Small intestine (tissue), 7 donors: ENCODE measurements at regions not wholly inside any gene's neighbourhood (a gene's known extent, or its start where the extent isn't known, plus 50 kb on each side); places are given as distances from the start of the nearest gene placed in this dataset.

Source experiments
- DNase-seq, 2 donors: peaks; one replicate each; pipeline versions ENCODE4 v3.0.0 to v3.0.0-alpha.2; 2013
- FAIRE-seq: peaks from 2 replicates; lab custom pipeline; 2012; peaks lifted over from hg19 to GRCh38; lab: Jason Lieb, UNC
- H3K27ac ChIP-seq, 3 donors: one replicate each; pipeline ENCODE4 v1.5.1; 2013; ENCODE audit warnings: low read length in 2 of 3, mild to moderate bottlenecking in 2 of 3, control low read depth in 1 of 3, inconsistent platforms in 1 of 3, low read depth in 1 of 3, moderate library complexity in 1 of 3
- H3K27me3 ChIP-seq, 3 donors: one replicate each; pipeline ENCODE4 v1.6.1; 2013; ENCODE audit warnings: low read length in 3 of 3, inconsistent platforms in 1 of 3; ENCODE audit not compliant: control insufficient read depth in 3 of 3, insufficient read depth in 3 of 3
- H3K36me3 ChIP-seq, 3 donors: one replicate each; pipeline ENCODE4 v1.6.1; 2013; ENCODE audit warnings: low read length in 3 of 3, inconsistent platforms in 1 of 3, low read depth in 1 of 3, mild to moderate bottlenecking in 1 of 3, moderate library complexity in 1 of 3; ENCODE audit not compliant: control insufficient read depth in 3 of 3, insufficient read depth in 2 of 3
- H3K4me1 ChIP-seq, 3 donors: one replicate each; pipeline ENCODE4 v1.6.1; 2013; ENCODE audit warnings: low read length in 2 of 3, inconsistent platforms in 1 of 3, low read depth in 1 of 3, mild to moderate bottlenecking in 1 of 3, moderate library complexity in 1 of 3; ENCODE audit not compliant: control insufficient read depth in 3 of 3, insufficient read depth in 2 of 3
- H3K4me3 ChIP-seq, 3 donors: one replicate each; pipeline ENCODE4 v1.5.1; 2013; ENCODE audit warnings: low read length in 3 of 3, control low read depth in 1 of 3, inconsistent platforms in 1 of 3, low read depth in 1 of 3, mild to moderate bottlenecking in 1 of 3, moderate library complexity in 1 of 3
- H3K9me3 ChIP-seq, 2 donors: one replicate each; pipeline ENCODE4 v1.6.1; 2013; ENCODE audit warnings: low read depth in 1 of 2, low read length in 1 of 2; ENCODE audit not compliant: control insufficient read depth in 2 of 2, insufficient read depth in 1 of 2
- WGBS, 3 donors: extraction: QIAGEN DNeasy Blood & Tissue Kit; methylation state at CpG; one replicate each; pipeline ENCODE4 v1.1.7; 2013; 5-methylcytosine and 5-hydroxymethylcytosine counted together
- donor health status: healthy with polysubstance abuse.
- donor health status: control.
- donor health status: control.
- donor health status: Bipolar disorder and iron deficiency.
- donor health status: healthy.

DNA sequence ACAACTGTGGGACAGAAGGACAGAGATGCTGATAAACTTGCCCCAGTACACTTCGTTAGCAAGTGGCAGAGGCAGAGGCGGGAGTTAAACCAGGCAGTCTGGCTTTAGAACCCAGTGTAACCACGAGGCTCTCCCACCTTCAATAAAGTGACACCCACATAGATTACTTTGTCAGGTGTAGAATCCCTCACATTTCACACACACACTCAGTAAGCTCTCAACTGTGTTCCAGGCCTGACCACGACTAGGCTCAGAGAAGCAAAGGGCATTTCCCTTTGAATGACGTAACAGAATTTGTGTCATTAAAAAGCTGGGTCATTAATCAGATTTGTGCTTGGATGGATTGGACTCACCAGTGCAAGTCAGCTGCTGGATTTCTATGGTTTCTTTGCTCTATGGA is 118.3 kb upstream of the RCN1 start:
- H3K27ac ChIP-seq, result no peak overlapping the region
- H3K4me3 ChIP-seq, result no peak overlapping the region
- 63 to 76% (median 75%) methylated on average over 5 of the region's 5 CpGs for WGBS, 3 donors
- FAIRE-seq (no peak), DNase-seq (no peak)
- peaks cover 0 to 4% (median 0%) of the 10 kb centered on the region in 3 donors for H3K27me3 ChIP-seq
- no peaks in the 10 kb centered on the region for H3K9me3 ChIP-seq
- H3K4me1 ChIP-seq, result no peaks in the 10 kb centered on the region
- H3K36me3 ChIP-seq, result no peaks in the 10 kb centered on the region

GRCh38 chr11:31969359-31969702 is 121.5 kb upstream of the RCN1 start:
- H3K9me3 ChIP-seq, result no peaks in the 10 kb centered on the region
- DNase-seq, result no peak
- H3K27me3 ChIP-seq, result peaks cover 0 to 7% (median 0%) of the 10 kb centered on the region in 3 donors
- WGBS, 3 donors, result 82 to 93% (median 90%) methylated on average over 6 of the region's 6 CpGs
- H3K4me3 ChIP-seq, result no peak overlapping the region
- H3K27ac ChIP-seq, result no peak overlapping the region
- no peaks in the 10 kb centered on the region for H3K36me3 ChIP-seq
- no peaks in the 10 kb centered on the region for H3K4me1 ChIP-seq
- no peak for FAIRE-seq

DNA sequence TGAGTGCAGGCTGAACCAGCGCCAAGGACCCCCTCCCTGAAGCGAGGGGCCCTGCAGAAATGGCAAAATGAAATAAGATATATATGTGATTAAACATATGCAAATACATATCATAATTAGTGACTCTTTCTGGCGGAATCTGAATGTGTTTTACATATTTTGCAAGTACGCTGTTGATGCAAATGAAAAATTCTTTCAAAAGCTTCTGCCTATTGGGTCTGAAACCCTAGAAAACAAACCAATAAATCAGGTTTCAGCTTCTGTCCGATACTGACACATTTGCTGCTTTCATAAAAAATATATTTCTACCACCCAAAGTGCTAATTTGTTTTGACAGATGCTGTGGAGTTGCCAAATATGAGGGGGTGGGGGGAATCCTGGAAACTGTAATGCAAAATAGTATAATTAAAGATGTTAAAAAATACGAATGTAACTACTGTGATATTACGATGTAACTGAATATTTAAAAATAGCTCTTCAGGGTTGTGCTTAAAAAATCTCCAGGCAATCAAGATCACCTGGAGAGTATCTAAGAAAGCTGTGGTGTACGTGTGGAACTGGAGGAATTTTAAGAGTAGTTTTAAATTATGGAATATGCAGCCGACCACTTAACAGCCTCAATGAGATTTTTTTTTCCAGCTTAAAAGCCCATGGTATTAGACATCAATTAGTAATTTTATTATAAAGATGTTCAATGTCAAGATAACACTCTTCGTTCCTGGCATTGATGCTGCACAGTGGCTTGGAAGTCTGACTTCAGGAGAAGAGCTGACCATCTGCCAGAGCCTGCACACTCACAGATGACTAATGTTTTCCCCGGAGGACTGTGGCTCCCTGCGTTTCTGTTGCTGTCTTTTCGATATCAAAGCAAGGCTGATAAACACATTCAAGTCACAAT is 122.2 kb upstream of the RCN1 start:
- Histone ChIP-seq H3K27ac (no peak overlapping the region), H3K27me3 (peaks cover 0 to 7% (median 0%) of the 10 kb centered on the region in 3 donors), H3K4me1 (no peaks in the 10 kb centered on the region), H3K4me3 (no peak overlapping the region), H3K36me3 (no peaks in the 10 kb centered on the region), H3K9me3 (no peaks in the 10 kb centered on the region)
- DNase-seq (no peak), FAIRE-seq (no peak)
- WGBS, 3 donors, result 71 to 81% (median 77%) methylated on average over 13 of the region's 13 CpGs

DNA sequence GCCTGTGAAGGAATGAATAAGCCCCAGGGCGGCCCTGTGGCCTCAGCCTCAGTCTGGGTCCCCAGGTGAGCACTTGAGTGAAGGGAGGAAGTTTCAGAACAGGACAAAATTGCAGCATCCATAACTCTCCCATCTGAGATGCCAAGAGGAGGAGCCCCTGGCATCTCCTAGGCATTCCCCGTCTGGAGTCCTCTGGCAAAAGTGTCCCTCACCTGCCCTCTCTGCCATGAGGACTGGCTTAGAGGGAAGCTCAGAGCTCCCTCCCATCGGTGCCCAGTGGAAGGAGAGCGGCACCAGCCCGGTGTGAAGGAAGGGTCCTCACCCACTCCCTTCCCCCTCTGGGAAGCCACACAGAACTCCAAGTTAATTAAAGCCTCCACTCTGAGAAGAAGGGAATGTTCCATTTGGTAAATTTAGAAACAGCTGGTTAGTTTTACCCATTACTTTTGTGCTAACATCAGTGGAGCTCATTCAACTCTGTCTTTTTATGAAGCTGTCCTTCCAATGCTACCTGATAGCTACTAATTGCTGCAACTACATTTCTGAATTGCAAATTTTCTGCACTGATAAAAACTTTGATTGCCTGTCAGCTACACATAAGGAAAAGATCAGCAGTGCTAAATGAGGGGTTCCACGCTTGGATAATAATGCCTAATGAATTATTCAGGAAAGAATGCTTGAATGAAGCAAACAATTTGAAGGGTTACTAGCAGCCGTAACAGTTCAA is 123.3 kb upstream of the RCN1 start:
- H3K9me3 ChIP-seq, result no peaks in the 10 kb centered on the region
- DNase-seq, result no peak
- FAIRE-seq, result no peak
- H3K4me3 ChIP-seq, result no peak overlapping the region
- 73 to 84% (median 82%) methylated on average over 7 of the region's 7 CpGs for WGBS, 3 donors
- H3K36me3 ChIP-seq, result no peaks in the 10 kb centered on the region
- no peaks in the 10 kb centered on the region for H3K4me1 ChIP-seq
- H3K27me3 ChIP-seq, result peaks cover 0 to 7% (median 0%) of the 10 kb centered on the region in 3 donors
- no peak overlapping the region for H3K27ac ChIP-seq

- Histone ChIP-seq H3K9me3 (no peaks in the 10 kb centered on the region), H3K27me3 (peaks cover 0 to 7% (median 0%) of the 10 kb centered on the region in 3 donors), H3K27ac (no peak overlapping the region), H3K36me3 (no peaks in the 10 kb centered on the region), H3K4me1 (no peaks in the 10 kb centered on the region), H3K4me3 (no peak overlapping the region)
- 51 to 69% (median 58%) methylated on average over 9 of the region's 9 CpGs for WGBS, 3 donors
- DNase-seq (no peak), FAIRE-seq (no peak)
Measured at GRCh38 chr11:31966846-31967245, 124.0 kb upstream of the RCN1 start.

DNA sequence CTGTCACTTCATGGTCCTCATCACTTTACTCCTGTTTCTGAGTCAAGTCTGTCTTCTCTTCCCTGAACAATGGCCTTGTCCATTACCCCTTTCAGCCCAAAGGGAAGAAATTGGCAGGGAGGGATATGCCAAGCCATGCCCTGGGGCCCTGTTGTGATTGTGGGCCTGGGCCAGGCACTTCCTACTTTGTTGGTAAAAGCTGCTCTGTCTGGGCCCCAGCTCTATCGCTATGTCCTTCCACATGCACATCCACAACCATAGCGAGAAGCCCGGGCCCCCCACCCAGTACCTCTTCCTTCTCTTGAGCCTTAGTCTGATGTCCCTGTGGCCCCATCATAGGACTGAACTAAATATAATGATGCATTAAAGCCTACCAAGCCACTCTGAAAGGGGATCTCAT is 126.7 kb upstream of the RCN1 start:
- WGBS, 3 donors, result 62 to 79% (median 72%) methylated on average over 3 of the region's 3 CpGs
- H3K4me1 ChIP-seq, result no peaks in the 10 kb centered on the region
- DNase-seq (no peak), FAIRE-seq (no peak)
- peaks cover 0 to 4% (median 0%) of the 10 kb centered on the region in 3 donors for H3K27me3 ChIP-seq
- H3K9me3 ChIP-seq, result no peaks in the 10 kb centered on the region
- no peak overlapping the region for H3K27ac ChIP-seq
- no peak overlapping the region for H3K4me3 ChIP-seq
- no peaks in the 10 kb centered on the region for H3K36me3 ChIP-seq

DNA sequence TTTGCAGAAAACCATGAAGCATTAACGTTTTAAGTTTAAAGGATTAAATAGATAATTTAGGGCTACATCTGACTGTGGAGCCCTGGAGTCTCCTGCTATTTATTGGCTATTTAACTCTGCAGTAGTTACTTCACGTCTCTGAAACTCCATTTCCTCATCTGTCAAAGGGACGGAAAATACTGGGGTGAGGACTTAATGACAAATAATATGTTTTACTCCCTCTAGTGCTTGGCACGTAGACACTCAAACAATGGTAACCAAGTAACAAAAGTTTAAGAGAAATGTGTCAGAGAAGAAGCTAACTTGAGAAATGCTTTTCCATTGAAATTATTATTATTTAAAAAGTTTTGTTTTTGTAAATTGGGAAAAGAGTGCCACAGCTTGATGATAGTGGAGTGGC is 130.7 kb upstream of the RCN1 start:
- no peaks in the 10 kb centered on the region for H3K4me1 ChIP-seq
- H3K4me3 ChIP-seq, result no peak overlapping the region
- no peaks in the 10 kb centered on the region for H3K36me3 ChIP-seq
- no peaks in the 10 kb centered on the region for H3K9me3 ChIP-seq
- no peaks in the 10 kb centered on the region for H3K27me3 ChIP-seq
- WGBS, 3 donors, result 62 to 72% (median 62%) methylated on average over 4 of the region's 4 CpGs
- H3K27ac ChIP-seq, result no peak overlapping the region
- FAIRE-seq (no peak), DNase-seq (no peak)

DNA sequence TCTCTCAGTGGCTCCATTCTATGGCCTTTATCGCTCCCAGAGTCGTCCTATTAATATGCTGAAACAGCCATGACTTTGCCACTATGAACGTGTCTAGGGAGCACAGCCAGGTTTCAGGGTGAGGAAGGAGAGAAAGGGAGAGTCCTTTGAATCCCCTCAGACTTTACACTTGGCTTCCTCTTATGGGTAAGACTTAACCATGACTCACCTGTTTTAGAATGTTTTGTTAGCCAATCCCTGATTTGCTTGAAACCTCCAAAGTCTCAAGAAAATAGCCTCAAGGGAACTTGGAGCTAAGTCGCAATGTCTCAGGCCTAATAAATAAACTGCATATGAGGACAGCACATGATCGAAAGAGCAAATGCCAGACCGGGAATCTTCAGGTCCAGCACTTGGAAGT is 131.2 kb upstream of the RCN1 start:
- Histone ChIP-seq H3K9me3 (no peaks in the 10 kb centered on the region), H3K4me3 (no peak overlapping the region), H3K27me3 (no peaks in the 10 kb centered on the region), H3K27ac (no peak overlapping the region), H3K4me1 (no peaks in the 10 kb centered on the region), H3K36me3 (no peaks in the 10 kb centered on the region)
- DNase-seq (no peak), FAIRE-seq (no peak)
- 82 to 84% (median 83%) methylated on average over 6 of the region's 6 CpGs for WGBS, 3 donors
